Right lobe of liver (tissue), 6 donors: ENCODE measurements at regions not wholly inside any gene's neighbourhood (a gene's known extent, or its start where the extent isn't known, plus 50 kb on each side); places are given as distances from the start of the nearest gene placed in this dataset.

Experiments
- ATAC-seq, 4 donors: fragments of 200-7000 bp; cut with Tn5 transposase; one replicate each; pipeline ENCODE4 v1.9.1; 2020; ENCODE audit warnings: mild to moderate bottlenecking in 4 of 4, moderate library complexity in 4 of 4
- DNase-seq, 3 donors: peaks; one replicate each; pipeline ENCODE4 v3.0.0-alpha.2; 2020
- H3K27ac ChIP-seq, 3 donors: fragments of 200-600 bp; one replicate each; pipeline ENCODE4 v1.8.0; 2022
- H3K27me3 ChIP-seq, 2 donors: fragments of 200-600 bp; one replicate each; pipeline ENCODE4 v1.8.0; 2022
- H3K36me3 ChIP-seq, 4 donors: fragments of 200-600 bp; sonication (generic) in 1 of 4; one replicate each; pipeline versions ENCODE4 v1.5.1 to v1.8.0; 2017 to 2022; ENCODE audit warnings: control low read depth in 1 of 4
- H3K4me1 ChIP-seq, 4 donors: fragments of 200-600 bp; sonication (generic) in 1 of 4; one replicate each; pipeline versions ENCODE4 v1.5.1 to v1.8.0; 2017 to 2022; ENCODE audit warnings: control low read depth in 1 of 4
- H3K4me3 ChIP-seq, 3 donors: fragments of 200-600 bp; one replicate each; pipeline ENCODE4 v1.8.0; 2022
- H3K9me3 ChIP-seq, 4 donors: fragments of 200-600 bp; sonication (generic) in 1 of 4; one replicate each; pipeline versions ENCODE4 v1.5.1 to v1.8.0; 2017 to 2022; ENCODE audit warnings: control low read depth in 1 of 4
- POLR2A ChIP-seq: fragments of 450-650 bp; IDR thresholded peaks from one replicate; pipeline ENCODE4 v1.6.1; 2017; ENCODE audit warnings: antibody characterized with exemption, mild to moderate bottlenecking
- WGBS: methylation state at CpG from one replicate; pipeline ENCODE4 v1.1.6; 2018; ENCODE audit warnings: low coverage, low lambda C conversion rate; ENCODE audit not compliant: insufficient coverage; ENCODE audit errors: missing lambda C conversion rate; 5-methylcytosine and 5-hydroxymethylcytosine counted together
- intact Hi-C, 2 donors: fragments of 100-400 bp; cut with DNase I; formaldehyde crosslinking; loops; one replicate each; pipeline versions ENCODE4 v1.11.2 to v1.14.1; 2022
- TF ChIP-seq, protein P1 (sequence below), 4 donors: fragments of 200-600 bp in 3 of 4; fragments of 450-650 bp in 1 of 4; IDR thresholded peaks; one replicate each; pipeline versions ENCODE4 v1.5.1 to v1.8.0; 2016 to 2022; ENCODE audit warnings: antibody characterized with exemption in 4 of 4, mild to moderate bottlenecking in 2 of 4
- donor health status: DM: no; HTN: yes; CAD: no.
- donor health status: DM: no; HTN: no; CAD: no.
- donor health status: DM: no; HTN: no; CAD: no.
- donor health status: DM: no; HTN: yes; CAD: no.
- donor health status: DM: no; HTN: yes; CAD: no.

DNA sequence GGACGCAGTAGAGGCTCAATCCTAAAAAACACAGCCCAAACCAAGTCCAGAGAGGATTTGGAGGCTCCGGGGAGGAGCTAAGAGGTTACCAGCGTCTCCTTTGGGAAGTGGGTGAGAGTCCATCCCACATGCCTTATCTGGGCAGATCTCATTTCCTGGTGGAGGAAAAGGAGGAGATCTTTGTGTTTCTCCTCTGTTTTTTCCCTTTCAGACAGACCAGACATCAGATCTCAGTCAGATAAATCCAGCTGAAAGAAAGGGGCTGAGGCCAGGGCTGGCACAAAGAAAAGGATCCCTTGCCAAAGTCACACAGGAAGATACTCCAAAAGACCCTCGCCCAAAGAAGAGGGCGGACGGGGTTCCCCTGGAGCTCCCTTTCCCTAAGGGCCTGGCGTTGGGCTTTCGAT, 58.3 kb upstream of the COMTD1 start:
- no peak for DNase-seq
- TF ChIP-seq POLR2A: no peak
- TF ChIP-seq, protein P1, sequence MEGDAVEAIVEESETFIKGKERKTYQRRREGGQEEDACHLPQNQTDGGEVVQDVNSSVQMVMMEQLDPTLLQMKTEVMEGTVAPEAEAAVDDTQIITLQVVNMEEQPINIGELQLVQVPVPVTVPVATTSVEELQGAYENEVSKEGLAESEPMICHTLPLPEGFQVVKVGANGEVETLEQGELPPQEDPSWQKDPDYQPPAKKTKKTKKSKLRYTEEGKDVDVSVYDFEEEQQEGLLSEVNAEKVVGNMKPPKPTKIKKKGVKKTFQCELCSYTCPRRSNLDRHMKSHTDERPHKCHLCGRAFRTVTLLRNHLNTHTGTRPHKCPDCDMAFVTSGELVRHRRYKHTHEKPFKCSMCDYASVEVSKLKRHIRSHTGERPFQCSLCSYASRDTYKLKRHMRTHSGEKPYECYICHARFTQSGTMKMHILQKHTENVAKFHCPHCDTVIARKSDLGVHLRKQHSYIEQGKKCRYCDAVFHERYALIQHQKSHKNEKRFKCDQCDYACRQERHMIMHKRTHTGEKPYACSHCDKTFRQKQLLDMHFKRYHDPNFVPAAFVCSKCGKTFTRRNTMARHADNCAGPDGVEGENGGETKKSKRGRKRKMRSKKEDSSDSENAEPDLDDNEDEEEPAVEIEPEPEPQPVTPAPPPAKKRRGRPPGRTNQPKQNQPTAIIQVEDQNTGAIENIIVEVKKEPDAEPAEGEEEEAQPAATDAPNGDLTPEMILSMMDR (IDR thresholded peaks at IDR 0.05): no peak
- H3K27ac ChIP-seq: peak overlapping the region in 2 of 3 donors; percentile 10 to 76
- no peaks in the 10 kb centered on the region for H3K9me3 ChIP-seq
- H3K27me3 ChIP-seq: no peaks in the 10 kb centered on the region
- no peaks in the 10 kb centered on the region for H3K36me3 ChIP-seq
- 38% methylated on average over 8 of the region's 8 CpGs for WGBS
- H3K4me3 ChIP-seq: no peak overlapping the region
- ATAC-seq: no peak
- H3K4me1 ChIP-seq: no peaks in the 10 kb centered on the region
- intact Hi-C loops: no loop called here

DNA sequence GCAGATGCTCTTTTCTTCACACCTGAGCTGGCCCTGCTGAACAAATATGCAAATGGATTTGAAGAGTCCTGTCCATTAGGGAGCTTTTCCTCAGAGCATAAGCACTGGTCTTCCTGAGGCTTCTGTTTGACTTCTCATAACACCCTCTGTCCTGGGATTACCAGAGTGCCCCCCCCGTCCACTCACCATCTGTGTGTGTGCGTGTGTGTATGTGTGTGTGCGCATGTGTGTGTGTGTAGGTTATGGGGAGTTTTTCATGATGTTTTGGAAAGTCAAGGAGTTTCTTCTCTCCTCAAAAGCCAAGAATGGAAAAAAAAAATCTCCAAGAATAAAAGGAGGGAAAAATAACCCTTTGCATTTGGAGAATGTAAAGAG, 57.7 kb upstream of the COMTD1 start:
- ATAC-seq: no peak

DNA sequence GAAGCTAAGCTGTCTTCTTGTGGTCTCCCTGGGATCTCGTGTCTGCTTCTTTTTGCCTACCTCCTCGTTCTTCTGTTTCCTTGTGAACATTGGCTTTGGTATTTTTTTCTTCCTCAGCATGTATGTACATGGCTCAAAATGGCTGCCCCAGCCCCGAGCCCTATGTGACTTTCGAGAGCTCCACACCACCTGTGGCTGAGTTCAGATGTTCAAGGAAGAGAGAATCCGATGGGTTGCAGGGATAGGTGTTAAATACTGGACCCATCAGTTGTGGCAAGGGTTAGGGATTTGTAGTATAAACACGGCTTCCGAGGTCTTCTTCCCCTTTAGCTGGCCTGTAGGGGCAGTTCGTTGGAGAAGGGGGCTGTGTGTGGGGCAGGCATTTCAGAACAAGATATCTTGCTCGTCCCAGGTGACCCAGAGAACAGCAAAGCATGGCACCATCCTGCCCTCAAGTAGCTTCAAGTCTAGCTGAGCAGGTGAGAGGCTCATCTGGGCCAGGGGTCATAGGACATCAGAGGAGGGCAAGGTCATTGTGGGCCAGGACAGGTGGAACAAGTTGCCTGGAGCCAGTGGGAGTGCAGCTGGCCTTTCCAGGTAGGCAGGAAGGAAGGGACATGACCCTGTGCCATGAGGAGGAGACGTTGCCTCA, 57.2 kb upstream of the COMTD1 start:
- Histone ChIP-seq H3K36me3 (no peaks in the 10 kb centered on the region), H3K9me3 (no peaks in the 10 kb centered on the region), H3K4me3 (no peak overlapping the region), H3K4me1 (no peaks in the 10 kb centered on the region), H3K27ac (no peak overlapping the region), H3K27me3 (no peaks in the 10 kb centered on the region)
- TF ChIP-seq POLR2A: no peak
- TF ChIP-seq, protein P1 (IDR thresholded peaks at IDR 0.05): no peak
- ATAC-seq (no peak), DNase-seq (no peak)
- intact Hi-C loops: no loop called here
- WGBS: 90% methylated on average over 5 of the region's 10 CpGs

More for the DNA sequence above, 57.7 kb upstream of the COMTD1 start:
- H3K36me3 ChIP-seq: no peaks in the 10 kb centered on the region
- no peak for DNase-seq
- no peaks in the 10 kb centered on the region for H3K9me3 ChIP-seq
- no peaks in the 10 kb centered on the region for H3K4me1 ChIP-seq
- WGBS: 93% methylated on average over 2 of the region's 3 CpGs
- H3K27me3 ChIP-seq: no peaks in the 10 kb centered on the region
- TF ChIP-seq, protein P1 (IDR thresholded peaks at IDR 0.05): no peak
- TF ChIP-seq POLR2A: no peak
- no peak overlapping the region for H3K4me3 ChIP-seq
- intact Hi-C loops: no loop called here
- H3K27ac ChIP-seq: no peak overlapping the region

DNA sequence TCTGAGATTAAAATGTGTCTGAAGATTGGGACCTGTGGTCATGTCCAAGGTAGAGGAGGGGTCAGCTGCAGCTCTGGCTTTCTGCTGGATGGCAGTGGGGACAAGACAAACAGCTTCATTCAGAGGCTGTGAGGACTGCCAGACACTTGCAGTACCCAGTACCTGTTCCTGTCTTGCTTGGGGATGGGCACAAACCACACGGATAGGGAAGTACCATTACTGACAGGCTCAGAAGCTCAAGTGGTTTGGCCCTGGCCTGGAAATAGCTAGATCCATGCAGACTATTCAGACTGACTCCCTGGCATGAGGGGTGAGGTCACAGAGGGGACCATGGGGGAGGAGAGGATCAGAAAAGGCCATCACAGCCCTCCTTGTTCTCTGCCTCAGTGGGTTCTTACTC, 56.0 kb upstream of the COMTD1 start:
- ATAC-seq (no peak), DNase-seq (no peak)
- Histone ChIP-seq H3K4me1 (no peaks in the 10 kb centered on the region), H3K9me3 (no peaks in the 10 kb centered on the region), H3K4me3 (no peak overlapping the region), H3K27ac (no peak overlapping the region), H3K36me3 (no peaks in the 10 kb centered on the region), H3K27me3 (no peaks in the 10 kb centered on the region)
- intact Hi-C loops: no loop called here
- TF ChIP-seq, protein P1 (IDR thresholded peaks at IDR 0.05): no peak
- no peak for TF ChIP-seq POLR2A
- 43% methylated on average over 1 of the region's 1 CpG for WGBS
